HG02610 (cell line): ENCODE measurements at regions not wholly inside any gene's neighbourhood (a gene's known extent, or its start where the extent isn't known, plus 50 kb on each side); places are given as distances from the start of the nearest gene placed in this dataset.

Experiments
- ATAC-seq: cut with Tn5 transposase; IDR thresholded peaks from one replicate; pipeline ENCODE4 v1.9.1; 2021; ENCODE audit warnings: mild to moderate bottlenecking, moderate library complexity; ENCODE audit not compliant: unreplicated experiment

DNA sequence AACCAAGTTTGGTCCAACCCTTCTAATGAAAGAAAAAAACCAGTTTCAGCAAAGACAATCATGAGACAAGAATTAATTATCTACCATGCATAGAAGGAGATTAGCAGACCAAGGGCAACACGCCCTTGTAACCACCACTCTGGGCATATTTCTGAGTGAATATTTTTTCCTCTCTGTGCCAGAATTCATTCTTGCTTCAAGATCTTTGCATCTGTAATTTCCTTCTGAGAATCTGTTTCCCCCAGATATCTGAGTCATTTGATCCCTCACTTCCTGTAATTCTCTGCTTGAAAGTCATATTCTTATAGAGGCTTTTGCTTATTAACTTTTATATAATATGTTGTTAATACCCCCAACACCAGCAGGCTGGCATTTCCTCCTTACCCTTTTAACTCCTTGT lies 243.7 kb downstream of the SLC16A7 start:
- ATAC-seq = no peak

GRCh38 chr12:59843260-59843843 lies 247.5 kb downstream of the SLC16A7 start:
- ATAC-seq = no peak

- no peak for ATAC-seq
Measured at GRCh38 chr12:59844750-59845149, 248.9 kb downstream of the SLC16A7 start.

DNA sequence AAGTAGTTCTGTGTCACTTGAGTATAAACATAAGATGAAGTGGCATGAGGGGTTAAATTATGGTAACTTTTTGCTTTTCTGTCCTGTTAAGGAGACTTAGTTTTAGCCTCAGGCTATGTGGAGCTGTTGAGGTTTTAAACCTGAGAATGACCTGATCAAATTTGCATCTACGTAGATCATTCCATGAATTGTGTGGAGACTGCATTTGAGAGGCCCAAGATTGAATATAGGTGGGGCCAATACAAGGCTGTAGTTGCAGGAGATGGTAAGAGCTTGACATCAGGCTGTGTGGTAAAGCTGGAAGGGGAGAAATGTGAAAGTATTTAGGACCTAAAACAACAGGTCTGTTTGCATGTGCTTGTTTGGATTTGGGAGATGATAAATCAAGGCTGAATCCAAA lies 249.5 kb downstream of the SLC16A7 start:
- ATAC-seq = no peak

DNA sequence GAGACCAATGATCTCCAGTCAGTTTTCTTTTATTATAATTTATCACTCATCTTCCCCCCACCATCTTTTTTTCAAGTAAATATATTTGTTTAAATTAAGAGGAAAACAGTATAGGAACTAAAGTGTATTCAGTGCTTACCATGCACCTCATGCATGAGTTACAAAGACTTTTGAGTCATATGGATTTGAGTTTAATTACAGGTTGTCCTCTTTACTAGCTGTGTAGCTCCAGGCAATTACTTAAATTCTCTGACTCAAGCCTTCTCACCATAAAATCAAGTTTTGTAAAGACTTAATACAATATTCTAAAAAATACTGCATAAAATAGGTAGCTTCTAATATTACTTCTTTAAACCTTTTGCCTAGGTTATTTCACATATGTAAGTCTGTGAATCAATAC lies 251.3 kb downstream of the SLC16A7 start:
- ATAC-seq = no peak

DNA sequence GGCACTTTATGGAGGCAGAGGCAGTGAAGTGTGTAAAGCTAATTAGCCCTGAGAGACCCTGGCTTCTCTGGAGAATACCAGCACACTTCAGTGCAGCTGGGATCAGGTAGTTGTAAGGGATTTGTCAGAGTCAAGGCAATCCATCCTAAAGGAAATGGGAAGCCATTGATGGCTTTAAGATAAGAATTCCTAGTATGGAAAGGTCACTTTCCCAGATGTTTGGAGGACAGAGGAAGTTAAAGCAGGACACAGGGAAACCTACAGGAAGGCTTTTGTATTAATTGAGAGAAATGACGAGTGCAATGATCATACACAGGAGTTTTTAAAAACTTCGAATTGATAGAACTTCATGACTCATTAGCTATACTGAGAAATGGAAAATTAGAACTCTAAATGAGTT lies 254.4 kb downstream of the SLC16A7 start:
- no peak for ATAC-seq

DNA sequence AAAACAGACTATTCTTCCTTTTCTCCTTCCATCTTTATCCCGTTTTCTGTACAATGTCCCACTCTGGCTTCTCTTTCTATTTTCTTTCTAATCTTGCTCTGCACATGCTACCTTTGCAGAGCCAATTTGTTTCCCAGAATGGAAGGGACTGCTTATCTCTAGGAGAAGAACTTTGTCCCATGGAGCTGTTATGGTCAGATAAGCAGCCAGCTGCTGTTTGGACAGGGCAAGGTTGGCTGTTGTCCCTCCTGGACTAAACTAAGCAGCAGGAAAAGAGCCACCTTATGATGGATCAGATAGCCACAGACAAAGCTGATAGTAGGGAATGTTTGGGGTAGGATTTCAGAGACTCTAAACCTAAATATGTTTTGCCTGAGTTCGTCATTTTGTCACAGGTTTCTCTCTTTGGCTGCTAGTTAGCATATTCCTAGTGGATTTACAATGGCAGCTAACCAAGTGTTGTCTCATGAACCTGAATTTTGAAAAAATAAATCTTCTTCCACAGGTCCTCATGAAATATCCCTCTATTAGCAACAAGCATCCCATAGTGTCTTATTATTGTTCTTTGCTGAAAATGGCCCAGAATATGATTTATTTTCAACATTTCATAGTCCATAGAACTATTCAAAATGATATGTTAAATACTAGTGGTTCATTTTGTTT lies 262.8 kb downstream of the SLC16A7 start:
- no peak for ATAC-seq

GRCh38 chr12:59859171-59859510 lies 263.3 kb downstream of the SLC16A7 start:
- ATAC-seq = no peak

DNA sequence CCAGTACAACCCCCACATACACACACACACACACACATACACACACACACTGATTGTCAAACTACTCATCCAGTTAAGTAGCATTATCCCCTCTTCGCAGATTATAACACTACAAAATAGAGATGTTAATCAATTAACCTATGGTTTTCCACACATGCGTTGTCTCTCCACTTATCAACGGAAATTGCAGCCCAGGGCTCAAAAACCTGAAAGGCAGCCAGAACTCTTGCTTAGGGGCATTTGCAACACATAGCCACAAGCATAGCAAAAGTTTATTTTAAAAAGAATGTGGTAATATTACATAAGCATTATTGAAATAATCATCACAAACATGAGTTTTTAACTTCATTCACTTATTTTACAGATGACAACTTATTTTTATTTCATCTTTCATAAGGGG lies 265.8 kb downstream of the SLC16A7 start:
- ATAC-seq = no peak

GRCh38 chr12:59867055-59867454 lies 271.2 kb downstream of the SLC16A7 start:
- ATAC-seq = no peak

GRCh38 chr12:59867689-59868088 lies 271.9 kb downstream of the SLC16A7 start:
- ATAC-seq = no peak

GRCh38 chr12:59871779-59872178 lies 275.9 kb downstream of the SLC16A7 start:
- no peak for ATAC-seq

- ATAC-seq = no peak
Measured at GRCh38 chr12:59873136-59873535, 277.3 kb downstream of the SLC16A7 start.

DNA sequence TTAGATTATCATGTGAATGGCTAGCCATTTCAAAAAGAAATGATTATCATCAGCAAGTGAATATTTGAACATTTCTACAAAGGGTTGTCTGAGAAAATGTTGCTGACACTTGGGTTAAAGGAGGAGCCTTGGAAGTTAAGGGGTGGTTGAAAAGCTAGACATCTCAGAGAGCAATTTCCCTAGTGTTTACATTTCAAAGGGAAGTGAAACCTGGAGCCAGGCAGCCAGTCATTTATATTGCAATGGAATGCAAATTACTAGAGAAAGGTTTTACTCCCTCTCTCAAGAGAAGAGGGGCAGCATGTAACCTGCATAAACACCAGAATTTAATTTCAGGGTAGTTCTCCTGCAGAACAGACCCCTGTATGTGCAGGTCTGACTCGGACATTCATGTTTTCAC lies 279.0 kb downstream of the SLC16A7 start:
- no peak for ATAC-seq

- ATAC-seq = no peak
Measured at GRCh38 chr12:59886131-59886733, 290.4 kb downstream of the SLC16A7 start.

GRCh38 chr12:59887178-59887577 lies 291.3 kb downstream of the SLC16A7 start:
- no peak for ATAC-seq

- ATAC-seq = no peak
Measured at GRCh38 chr12:59890896-59891579, 295.2 kb downstream of the SLC16A7 start.

GRCh38 chr12:59895166-59895775 lies 299.4 kb downstream of the SLC16A7 start:
- ATAC-seq = no peak

DNA sequence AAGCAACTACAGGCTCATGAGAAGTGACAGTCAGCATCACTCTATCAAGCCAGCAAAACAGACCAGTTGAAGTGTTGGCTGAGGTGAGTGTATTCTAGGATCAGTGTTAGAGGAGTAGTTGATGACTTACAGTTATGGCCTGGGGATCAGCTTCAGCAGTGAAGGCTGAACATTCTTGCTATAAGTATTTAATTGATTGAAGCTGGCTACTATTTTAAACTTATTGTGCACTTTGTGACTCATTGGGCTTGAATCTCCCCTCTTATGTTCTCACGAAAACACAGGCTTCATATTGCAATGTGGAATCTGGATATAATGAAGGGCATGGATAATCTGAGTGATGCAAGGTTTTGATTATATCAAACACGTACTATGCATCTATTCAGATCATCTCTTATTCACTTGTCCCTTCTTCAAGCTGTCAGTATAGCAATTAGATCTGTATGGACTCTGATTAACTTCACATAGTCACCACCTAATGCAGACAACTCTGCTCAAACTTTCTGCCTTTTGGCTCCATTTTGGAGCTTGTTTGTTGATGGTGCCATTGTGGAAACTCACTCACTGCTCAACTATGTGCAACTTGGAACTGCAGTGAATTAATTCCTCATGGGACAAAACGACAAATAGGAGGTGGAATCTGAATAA lies 309.2 kb downstream of the SLC16A7 start:
- no peak for ATAC-seq

- ATAC-seq = no peak
Measured at GRCh38 chr12:59911516-59911915, 315.7 kb downstream of the SLC16A7 start.

DNA sequence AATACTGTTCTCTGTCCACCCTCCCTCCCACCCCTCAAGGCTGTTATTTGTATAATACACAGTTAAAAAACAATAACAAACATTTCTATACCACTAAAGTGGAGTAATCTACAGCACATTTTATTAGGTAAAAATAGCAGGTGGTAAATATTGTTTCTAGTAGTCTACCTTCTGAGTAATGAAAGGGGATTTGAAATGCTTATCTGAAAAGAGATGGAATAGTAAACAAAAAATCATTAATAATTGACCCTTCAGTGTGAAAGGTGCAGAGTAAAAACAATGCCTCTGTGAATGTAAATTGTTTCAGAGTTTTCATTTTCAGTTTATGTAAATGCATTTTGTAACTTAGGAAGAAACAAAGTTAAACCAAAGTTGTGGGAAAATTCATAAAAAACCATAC lies 321.2 kb downstream of the SLC16A7 start:
- no peak for ATAC-seq
